Fibroblast of gingiva (primary cell): ENCODE measurements at regions not wholly inside any gene's neighbourhood (a gene's known extent, or its start where the extent isn't known, plus 50 kb on each side); places are given as distances from the start of the nearest gene placed in this dataset.
"Not testable (repeated sequence)": the region's sequence is repeated elsewhere in the genome, so short reads cannot be mapped to it uniquely, and the experiment has no call there.

Source experiments
- DNase-seq: peaks from one replicate; pipeline ENCODE4 v3.0.0-alpha.2; 2011; ENCODE audit warnings: low read depth

GRCh38 chr17:445839-446238 lies 93.2 kb upstream of the RPH3AL start, which contains the start of gene RFLNB:
Gene RFLNB (minus strand): TSS chr17:445939.
- not testable (repeated sequence) for DNase-seq

- no peak for DNase-seq
These were observed 92.4 kb upstream of the RPH3AL start for GRCh38 chr17:444879-445454.

GRCh38 chr17:443109-443508 lies 90.5 kb upstream of the RPH3AL start:
- no peak for DNase-seq

- no peak for DNase-seq
These were observed 88.7 kb upstream of the RPH3AL start for GRCh38 chr17:441155-441950.

GRCh38 chr17:438191-438590 lies 85.6 kb upstream of the RPH3AL start:
- no peak for DNase-seq

GRCh38 chr17:437545-437944 lies 84.9 kb upstream of the RPH3AL start:
- no peak for DNase-seq

- no peak for DNase-seq
These were observed 84.0 kb upstream of the RPH3AL start for GRCh38 chr17:436571-436970.

GRCh38 chr17:432471-432870 lies 79.9 kb upstream of the RPH3AL start:
- not testable (repeated sequence) for DNase-seq

- no peak for DNase-seq
These were observed 78.9 kb upstream of the RPH3AL start for GRCh38 chr17:431494-431893.

GRCh38 chr17:429589-429988 lies 77.0 kb upstream of the RPH3AL start:
- no peak for DNase-seq

GRCh38 chr17:428414-428813 lies 75.8 kb upstream of the RPH3AL start:
- DNase-seq = no peak

GRCh38 chr17:427891-428290 lies 75.3 kb upstream of the RPH3AL start:
- no peak for DNase-seq

GRCh38 chr17:427327-427726 lies 74.7 kb upstream of the RPH3AL start:
- DNase-seq = no peak

- DNase-seq = no peak
These were observed 69.8 kb upstream of the RPH3AL start for GRCh38 chr17:422196-422930.

GRCh38 chr17:420479-421175 lies 68.0 kb upstream of the RPH3AL start:
- DNase-seq = no peak

GRCh38 chr17:419073-419735 lies 66.6 kb upstream of the RPH3AL start:
- DNase-seq = no peak

GRCh38 chr17:418421-418751 lies 65.8 kb upstream of the RPH3AL start:
- no peak for DNase-seq

- DNase-seq = no peak
These were observed 65.2 kb upstream of the RPH3AL start for GRCh38 chr17:417691-418420.

- DNase-seq = no peak
These were observed 63.9 kb upstream of the RPH3AL start for GRCh38 chr17:416293-417206.

- no peak for DNase-seq
These were observed 61.2 kb upstream of the RPH3AL start for GRCh38 chr17:413706-414380.
